ENCODE measurements at regions not wholly inside any gene's neighbourhood (a gene's known extent, or its start where the extent isn't known, plus 50 kb on each side); places are given as distances from the start of the nearest gene placed in this dataset.

DNA sequence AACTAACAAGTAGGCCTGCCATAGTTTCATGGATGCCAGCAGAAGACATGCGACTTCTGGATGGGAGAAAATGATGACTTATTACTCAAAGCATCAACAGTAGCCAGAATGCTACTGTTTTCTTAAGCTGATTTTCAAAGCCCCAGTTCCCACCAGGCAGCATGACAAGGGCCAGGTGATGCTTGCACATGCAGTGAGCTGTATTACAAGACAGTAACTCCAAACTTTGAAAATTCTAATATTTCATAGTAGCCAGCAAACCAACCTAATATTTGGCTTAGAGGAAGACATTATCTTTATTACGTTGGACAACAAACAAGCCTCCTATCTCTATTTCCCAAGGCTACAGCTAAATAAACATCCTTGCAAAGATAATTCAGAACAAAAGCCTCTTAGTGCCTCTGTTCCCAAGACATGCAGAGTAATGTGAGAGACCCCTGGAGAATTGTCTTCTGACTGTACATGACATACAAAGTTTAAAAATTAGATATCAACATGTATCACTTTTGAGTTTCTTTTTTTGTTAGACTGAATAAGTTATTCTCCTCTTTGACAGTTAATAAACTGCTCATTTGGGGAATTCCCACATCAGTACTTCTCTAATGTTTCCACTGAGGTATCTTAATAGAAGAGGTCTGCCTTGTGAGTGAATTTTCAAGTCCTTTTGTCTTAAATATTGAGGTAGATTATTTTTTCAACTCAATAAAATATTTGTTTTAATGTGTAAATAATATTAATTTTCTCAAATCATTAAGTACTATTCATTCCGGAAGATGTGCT is 367.6 kb upstream of the CWC22 start:
- Histone ChIP-seq H3K4me1 (ENCODE audit: control insufficient read depth in 1 of 2, insufficient read depth in 1 of 2, low read depth in 1 of 2, low read length in 1 of 2) (no peaks in the 10 kb centered on the region), H3K27ac (no peak overlapping the region), H3K9me3 (no peaks in the 10 kb centered on the region), H3K27me3 (no peaks in the 10 kb centered on the region), H3K4me3 (ENCODE audit: low read depth in 1 of 2, low read length in 1 of 2) (no peak overlapping the region), H3K36me3 (no peaks in the 10 kb centered on the region)
- no peak for TF ChIP-seq CTCF (IDR thresholded peaks at IDR 0.05)

- H3K4me3 ChIP-seq (ENCODE audit: low read depth in 1 of 2, low read length in 1 of 2): no peak overlapping the region
- H3K27me3 ChIP-seq: no peaks in the 10 kb centered on the region
- no peaks in the 10 kb centered on the region for H3K36me3 ChIP-seq
- H3K27ac ChIP-seq: no peak overlapping the region
- no peaks in the 10 kb centered on the region for H3K4me1 ChIP-seq (ENCODE audit: control insufficient read depth in 1 of 2, insufficient read depth in 1 of 2, low read depth in 1 of 2, low read length in 1 of 2)
- H3K9me3 ChIP-seq: no peaks in the 10 kb centered on the region
- TF ChIP-seq CTCF (IDR thresholded peaks at IDR 0.05): no peak
Observed at GRCh38 chr2:180370511-180371205, 363.6 kb upstream of the CWC22 start.

- TF ChIP-seq CTCF (IDR thresholded peaks at IDR 0.05): no peak
- H3K9me3 ChIP-seq: no peaks in the 10 kb centered on the region
- H3K36me3 ChIP-seq: no peaks in the 10 kb centered on the region
- no peak overlapping the region for H3K4me3 ChIP-seq (ENCODE audit: low read depth in 1 of 2, low read length in 1 of 2)
- no peaks in the 10 kb centered on the region for H3K4me1 ChIP-seq (ENCODE audit: control insufficient read depth in 1 of 2, insufficient read depth in 1 of 2, low read depth in 1 of 2, low read length in 1 of 2)
- H3K27ac ChIP-seq: no peak overlapping the region
- no peaks in the 10 kb centered on the region for H3K27me3 ChIP-seq
Observed at GRCh38 chr2:180368881-180369280, 361.8 kb upstream of the CWC22 start.

DNA sequence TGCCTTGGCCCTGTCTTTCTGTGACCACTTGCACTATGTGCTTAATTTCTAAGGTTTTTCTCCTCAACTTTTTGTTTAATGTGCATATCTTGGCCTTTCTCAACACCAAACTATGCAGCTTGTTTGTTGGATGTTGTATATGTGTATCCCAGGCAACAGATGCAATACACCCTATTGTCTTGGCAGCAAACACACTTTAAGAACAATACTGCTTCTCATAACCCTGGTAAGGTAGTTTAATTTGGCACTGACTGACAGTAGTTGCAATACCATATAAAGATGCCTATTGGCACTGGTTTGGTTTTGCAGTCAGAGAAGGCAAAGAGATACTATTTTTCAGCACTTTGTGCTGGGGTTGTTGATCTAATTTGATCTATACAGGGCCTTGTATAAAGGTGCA is 360.7 kb upstream of the CWC22 start:
- Histone ChIP-seq H3K4me1 (ENCODE audit: control insufficient read depth in 1 of 2, insufficient read depth in 1 of 2, low read depth in 1 of 2, low read length in 1 of 2) (no peaks in the 10 kb centered on the region), H3K9me3 (no peaks in the 10 kb centered on the region), H3K27ac (no peak overlapping the region), H3K4me3 (ENCODE audit: low read depth in 1 of 2, low read length in 1 of 2) (no peak overlapping the region), H3K27me3 (no peaks in the 10 kb centered on the region), H3K36me3 (no peaks in the 10 kb centered on the region)
- no peak for TF ChIP-seq CTCF (IDR thresholded peaks at IDR 0.05)

- TF ChIP-seq CTCF (IDR thresholded peaks at IDR 0.05): no peak
- Histone ChIP-seq H3K27me3 (no peaks in the 10 kb centered on the region), H3K4me1 (ENCODE audit: control insufficient read depth in 1 of 2, insufficient read depth in 1 of 2, low read depth in 1 of 2, low read length in 1 of 2) (no peaks in the 10 kb centered on the region), H3K4me3 (ENCODE audit: low read depth in 1 of 2, low read length in 1 of 2) (no peak overlapping the region), H3K27ac (no peak overlapping the region), H3K36me3 (no peaks in the 10 kb centered on the region), H3K9me3 (no peaks in the 10 kb centered on the region)
Observed at GRCh38 chr2:180366481-180366880, 359.4 kb upstream of the CWC22 start.

Measured in neutrophil (primary cell).